B cell (primary cell): ENCODE measurements at regions not wholly inside any gene's neighbourhood (a gene's known extent, or its start where the extent isn't known, plus 50 kb on each side); places are given as distances from the start of the nearest gene placed in this dataset.

ENCODE experiments used
- ATAC-seq: fragments of 200-7000 bp; cut with Tn5 transposase; one replicate; pipeline ENCODE4 v1.10.0; 2021; ENCODE audit warnings: low read depth, mild to moderate bottlenecking, moderate number of reproducible peaks, moderate library complexity
- CTCF ChIA-PET: fragments of 350-600 bp; sonication (Branson Sonifier 250); formaldehyde crosslinking; loops from one replicate; lab custom pipeline; 2021; ENCODE audit warnings: antibody characterized with exemption, inconsistent platforms; lab: Charles Lee
- POLR2A ChIA-PET: fragments of 350-600 bp; sonication (Branson Sonifier 250); formaldehyde crosslinking; loops from one replicate; lab custom pipeline; 2021; ENCODE audit warnings: antibody characterized with exemption; lab: Charles Lee
- DNase-seq: peaks from one replicate; pipeline ENCODE4 v3.0.0; 2013
- H2AFZ ChIP-seq: 2 replicates; pipeline ENCODE4 v1.6.1; 2012; ENCODE audit warnings: mild to moderate bottlenecking, low read depth, low read length; ENCODE audit not compliant: insufficient read depth, poor library complexity, severe bottlenecking
- H3K27ac ChIP-seq, 2 donors: 1 replicate in 1 of 2; 2 replicates in 1 of 2; pipeline ENCODE4 v1.5.1; 2012 to 2013; ENCODE audit warnings: low read length in 2 of 2, mild to moderate bottlenecking in 2 of 2, moderate library complexity in 1 of 2
- H3K27me3 ChIP-seq, 4 experiments: fragments of 200-600 bp in 1 of 4; sonication (generic) in 1 of 4; replicated peaks in 1 of 4; 1 replicate in 2 of 4; 2 replicates in 2 of 4; pipeline versions ENCODE4 v1.6.1 to v1.7.0; 2013 to 2016; ENCODE audit warnings: low read length in 3 of 4, mild to moderate bottlenecking in 2 of 4, mixed read lengths in 1 of 4, moderate library complexity in 1 of 4; ENCODE audit not compliant: insufficient read depth in 4 of 4, control insufficient read depth in 3 of 4; ENCODE audit errors: control extremely low read depth in 1 of 4
- H3K36me3 ChIP-seq, 2 experiments: replicated peaks in 1 of 2; 1 replicate in 1 of 2; 2 replicates in 1 of 2; pipeline versions ENCODE4 v1.6.1 to v1.7.1; 2013; ENCODE audit warnings: low read length in 1 of 2; ENCODE audit not compliant: insufficient read depth in 2 of 2, control insufficient read depth in 1 of 2; ENCODE audit errors: control extremely low read depth in 1 of 2, extremely low read depth in 1 of 2
- H3K4me1 ChIP-seq, 2 donors: fragments of 200-600 bp in 1 of 2; sonication (generic) in 1 of 2; 1 replicate in 1 of 2; 2 replicates in 1 of 2; pipeline versions ENCODE4 v1.5.1 to v1.6.1; 2013 to 2017; ENCODE audit warnings: low read length in 2 of 2; ENCODE audit not compliant: control insufficient read depth in 2 of 2, insufficient read depth in 2 of 2
- H3K4me2 ChIP-seq: replicated peaks from 2 replicates; pipeline ENCODE3; 2012; ENCODE audit warnings: mild to moderate bottlenecking, low read depth, low read length; ENCODE audit not compliant: poor library complexity, severe bottlenecking
- H3K4me3 ChIP-seq, 5 experiments: fragments of 200-600 bp in 1 of 5; sonication (generic) in 1 of 5; 1 replicate in 3 of 5; 2 replicates in 2 of 5; pipeline versions ENCODE4 v1.5.1 to v1.7.0; 2011 to 2016; ENCODE audit warnings: low read length in 4 of 5, mild to moderate bottlenecking in 4 of 5, low read depth in 2 of 5, control low read depth in 1 of 5, moderate library complexity in 1 of 5; ENCODE audit not compliant: insufficient read depth in 1 of 5; ENCODE audit errors: control extremely low read depth in 1 of 5, extremely low read depth in 1 of 5
- H3K79me2 ChIP-seq: fragments of 200-600 bp; sonication (generic); one replicate; pipeline ENCODE4 v1.6.0; 2016; ENCODE audit warnings: low read length; ENCODE audit not compliant: control insufficient read depth, insufficient read depth
- H3K9ac ChIP-seq: fragments of 200-600 bp; sonication (generic); 2 replicates; pipeline ENCODE4 v1.6.1; 2017; ENCODE audit warnings: mild to moderate bottlenecking, low read length, moderate library complexity
- H3K9me3 ChIP-seq, 3 donors: one replicate each; pipeline versions ENCODE4 v1.6.1 to v1.7.1; 2013; ENCODE audit warnings: low read length in 2 of 3; ENCODE audit not compliant: control insufficient read depth in 2 of 3, insufficient read depth in 1 of 3; ENCODE audit errors: control extremely low read depth in 1 of 3
- H4K20me1 ChIP-seq: 2 replicates; pipeline ENCODE4 v1.6.0; 2012; ENCODE audit warnings: mild to moderate bottlenecking, low read length; ENCODE audit not compliant: insufficient read depth, control insufficient read depth, poor library complexity, severe bottlenecking
- H3K27ac Mint-ChIP-seq: one replicate; pipeline ENCODE4 v1.8.0; 2021; ENCODE audit warnings: mixed read lengths
- H3K27me3 Mint-ChIP-seq: one replicate; pipeline ENCODE4 v1.8.0; 2021; ENCODE audit warnings: mixed read lengths
- H3K4me1 Mint-ChIP-seq: one replicate; pipeline ENCODE4 v1.8.0; 2021; ENCODE audit warnings: mixed read lengths
- H3K4me3 Mint-ChIP-seq: one replicate; pipeline ENCODE4 v1.8.0; 2021; ENCODE audit warnings: mixed read lengths
- H3K9me3 Mint-ChIP-seq: one replicate; pipeline ENCODE4 v1.8.0; 2022; ENCODE audit warnings: mixed read lengths; ENCODE audit not compliant: insufficient read depth
- EZH2 ChIP-seq: IDR thresholded peaks from 2 replicates; pipeline ENCODE4 v1.6.1; 2012; ENCODE audit warnings: borderline replicate concordance, low read depth, mild to moderate bottlenecking, moderate library complexity, low read length; ENCODE audit not compliant: insufficient read depth, poor library complexity, severe bottlenecking
- WGBS: methylation state at CpG from one replicate; pipeline ENCODE4 v1.1.5; 2013; ENCODE audit warnings: missing lambda C conversion rate; ENCODE audit not compliant: insufficient coverage; 5-methylcytosine and 5-hydroxymethylcytosine counted together
- intact Hi-C: fragments of 100-400 bp; cut with micrococcal nuclease; formaldehyde crosslinking; loops from one replicate; pipeline ENCODE4 v1.10.0; 2022
- TF ChIP-seq, protein P1 (sequence below): fragments of 200-600 bp; IDR thresholded peaks from one replicate; pipeline ENCODE4 v1.8.0; 2022; ENCODE audit warnings: antibody characterized with exemption, mild to moderate bottlenecking

DNA sequence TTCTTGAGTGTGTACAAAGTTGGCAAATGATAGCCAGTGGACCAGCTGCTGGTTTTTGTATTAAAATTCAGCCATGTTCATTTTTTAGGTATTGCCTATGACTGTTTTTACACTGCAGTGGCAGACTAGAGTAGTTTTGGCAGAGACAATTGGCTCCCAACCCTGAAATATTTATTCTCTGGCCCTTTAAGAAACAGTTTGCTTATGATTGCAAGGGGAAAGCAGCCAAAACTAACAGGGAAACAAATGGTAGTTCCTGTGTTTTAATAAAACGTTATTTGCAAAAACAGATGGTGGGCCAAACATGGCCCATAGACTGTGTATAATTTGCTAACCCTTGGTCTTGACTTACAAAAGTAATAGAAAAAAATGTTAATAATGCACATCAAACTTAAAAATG lies 110.2 kb downstream of the ALX1 start:
- Mint-ChIP-seq H3K27ac (no peak overlapping the region), H3K27me3 (no peaks in the 10 kb centered on the region), H3K4me3 (no peak overlapping the region), H3K9me3 (no peaks in the 10 kb centered on the region), H3K4me1 (no peaks in the 10 kb centered on the region)
- Histone ChIP-seq H3K27ac (no peak overlapping the region), H3K4me3 (no peak overlapping the region), H3K4me2 (no peak overlapping the region), H3K9me3 (no peaks in the 10 kb centered on the region), H3K9ac (no peak overlapping the region), H3K27me3 (no peaks in the 10 kb centered on the region), H3K36me3 (no peaks in the 10 kb centered on the region), H3K79me2 (no peaks in the 10 kb centered on the region), H4K20me1 (no peaks in the 10 kb centered on the region), H2AFZ (no peak overlapping the region), H3K4me1 (no peaks in the 10 kb centered on the region)
- POLR2A ChIA-PET, result no interaction called here
- DNase-seq (no peak), ATAC-seq (no peak)
- intact Hi-C loops, result no loop called here
- CTCF ChIA-PET, result no interaction called here
- 40% methylated on average over 1 of the region's 1 CpG for WGBS
- TF ChIP-seq, protein P1, sequence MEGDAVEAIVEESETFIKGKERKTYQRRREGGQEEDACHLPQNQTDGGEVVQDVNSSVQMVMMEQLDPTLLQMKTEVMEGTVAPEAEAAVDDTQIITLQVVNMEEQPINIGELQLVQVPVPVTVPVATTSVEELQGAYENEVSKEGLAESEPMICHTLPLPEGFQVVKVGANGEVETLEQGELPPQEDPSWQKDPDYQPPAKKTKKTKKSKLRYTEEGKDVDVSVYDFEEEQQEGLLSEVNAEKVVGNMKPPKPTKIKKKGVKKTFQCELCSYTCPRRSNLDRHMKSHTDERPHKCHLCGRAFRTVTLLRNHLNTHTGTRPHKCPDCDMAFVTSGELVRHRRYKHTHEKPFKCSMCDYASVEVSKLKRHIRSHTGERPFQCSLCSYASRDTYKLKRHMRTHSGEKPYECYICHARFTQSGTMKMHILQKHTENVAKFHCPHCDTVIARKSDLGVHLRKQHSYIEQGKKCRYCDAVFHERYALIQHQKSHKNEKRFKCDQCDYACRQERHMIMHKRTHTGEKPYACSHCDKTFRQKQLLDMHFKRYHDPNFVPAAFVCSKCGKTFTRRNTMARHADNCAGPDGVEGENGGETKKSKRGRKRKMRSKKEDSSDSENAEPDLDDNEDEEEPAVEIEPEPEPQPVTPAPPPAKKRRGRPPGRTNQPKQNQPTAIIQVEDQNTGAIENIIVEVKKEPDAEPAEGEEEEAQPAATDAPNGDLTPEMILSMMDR, result no peak
- no peak for TF ChIP-seq EZH2

DNA sequence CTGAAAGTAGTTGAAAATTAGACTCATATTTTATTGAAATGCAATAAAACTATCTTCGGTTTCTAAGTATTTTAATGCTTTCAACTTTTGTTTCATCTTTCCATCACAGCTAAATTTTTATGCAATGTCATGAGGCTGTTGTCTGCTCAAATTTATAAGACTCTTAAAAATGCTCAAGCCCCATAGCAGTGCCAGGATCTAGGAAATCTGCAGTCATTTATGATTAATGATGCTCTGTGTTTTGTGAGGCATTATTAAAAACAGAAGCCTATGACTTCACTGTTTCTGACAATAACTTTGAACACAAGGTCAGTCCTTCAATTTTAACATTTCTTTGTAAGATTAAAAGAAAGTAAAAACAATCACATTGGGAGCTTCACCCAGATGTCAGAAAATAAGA lies 112.5 kb downstream of the ALX1 start:
- H3K27ac Mint-ChIP-seq, result no peak overlapping the region
- no peaks in the 10 kb centered on the region for H3K4me1 Mint-ChIP-seq
- H3K36me3 ChIP-seq, result no peaks in the 10 kb centered on the region
- H3K27me3 ChIP-seq, result no peaks in the 10 kb centered on the region
- TF ChIP-seq, protein P1, result no peak
- no peak for TF ChIP-seq EZH2
- H2AFZ ChIP-seq, result no peak overlapping the region
- H3K4me3 ChIP-seq, result no peak overlapping the region
- H3K27me3 Mint-ChIP-seq, result no peaks in the 10 kb centered on the region
- H3K4me2 ChIP-seq, result no peak overlapping the region
- no peak overlapping the region for H3K27ac ChIP-seq
- no peaks in the 10 kb centered on the region for H3K9me3 Mint-ChIP-seq
- DNase-seq (no peak), ATAC-seq (no peak)
- H4K20me1 ChIP-seq, result no peaks in the 10 kb centered on the region
- H3K79me2 ChIP-seq, result no peaks in the 10 kb centered on the region
- H3K4me1 ChIP-seq, result no peaks in the 10 kb centered on the region
- WGBS, result no CpG with 5 or more reads among the region's 1 CpG
- CTCF ChIA-PET, result no interaction called here
- intact Hi-C loops, result no loop called here
- H3K9me3 ChIP-seq, result no peaks in the 10 kb centered on the region
- no peak overlapping the region for H3K9ac ChIP-seq
- POLR2A ChIA-PET, result no interaction called here
- no peak overlapping the region for H3K4me3 Mint-ChIP-seq
